SK-N-SH (cell line): ENCODE measurements at regions not wholly inside any gene's neighbourhood (a gene's known extent, or its start where the extent isn't known, plus 50 kb on each side); places are given as distances from the start of the nearest gene placed in this dataset.
"Not testable (repeated sequence)": the region's sequence is repeated elsewhere in the genome, so short reads cannot be mapped to it uniquely, and the experiment has no call there.

ENCODE experiments used
- CTCF ChIP-seq: fragments of 200-600 bp; sonication (generic); IDR thresholded peaks from 2 replicates; pipeline ENCODE4 v1.6.1; 2017; ENCODE audit warnings: antibody characterized with exemption, mild to moderate bottlenecking, moderate library complexity
- EP300 ChIP-seq, 2 experiments: IDR thresholded peaks; 2 replicates each; pipeline versions ENCODE4 v1.4.0 to v1.6.1; 2012; ENCODE audit warnings: borderline replicate concordance in 1 of 2, low read depth in 1 of 2, low read length in 1 of 2
- EZH2phosphoT487 ChIP-seq: fragments of 200-600 bp; sonication (generic); IDR thresholded peaks from 2 replicates; pipeline ENCODE4 v1.6.1; 2017; ENCODE audit warnings: low read depth, mixed run types, mild to moderate bottlenecking, antibody characterized with exemption, moderate library complexity, borderline replicate concordance
- FOSL2 ChIP-seq: IDR thresholded peaks from 2 replicates; pipeline ENCODE4 v1.4.0; 2012; ENCODE audit warnings: low read depth, mild to moderate bottlenecking, moderate library complexity, borderline replicate concordance
- GABPA ChIP-seq: IDR thresholded peaks from 2 replicates; pipeline ENCODE4 v1.4.0; 2012; ENCODE audit warnings: low read depth, mild to moderate bottlenecking
- MAX ChIP-seq: IDR thresholded peaks from 2 replicates; pipeline ENCODE4 v1.4.0; 2012; ENCODE audit warnings: low read depth
- POLR2AphosphoS5 ChIP-seq: IDR thresholded peaks from 2 replicates; pipeline ENCODE4 v1.6.1; 2012; ENCODE audit warnings: low read depth, low read length
- REST ChIP-seq: IDR thresholded peaks from 2 replicates; pipeline ENCODE4 v1.6.1; 2012; ENCODE audit warnings: mild to moderate bottlenecking, low read depth, low read length, moderate library complexity
- TAF1 ChIP-seq: IDR thresholded peaks from 2 replicates; pipeline ENCODE4 v1.6.1; 2012; ENCODE audit warnings: low read depth, mild to moderate bottlenecking, low read length, moderate library complexity, borderline replicate concordance
- USF2 ChIP-seq: fragments of 150-350 bp; IDR thresholded peaks from 2 replicates; pipeline ENCODE4 v1.6.1; 2017; ENCODE audit warnings: antibody characterized with exemption, low read length, low read depth, borderline replicate concordance
- YY1 ChIP-seq: IDR thresholded peaks from 2 replicates; pipeline ENCODE4 v1.4.0; 2012; ENCODE audit warnings: low read depth, mild to moderate bottlenecking

- TF ChIP-seq CTCF; EP300 (IDR thresholded peaks at IDR 0.05; ENCODE audit: borderline replicate concordance in 1 of 2, low read depth in 1 of 2, low read length in 1 of 2); TAF1; MAX; GABPA; REST; YY1; EZH2phosphoT487; POLR2AphosphoS5; USF2; FOSL2: not testable (repeated sequence)
These were observed 80.6 kb downstream of the PHAX start for GRCh38 chr5:126681314-126681713.
